ENCODE measurements at regions not wholly inside any gene's neighbourhood (a gene's known extent, or its start where the extent isn't known, plus 50 kb on each side); places are given as distances from the start of the nearest gene placed in this dataset.

DNA sequence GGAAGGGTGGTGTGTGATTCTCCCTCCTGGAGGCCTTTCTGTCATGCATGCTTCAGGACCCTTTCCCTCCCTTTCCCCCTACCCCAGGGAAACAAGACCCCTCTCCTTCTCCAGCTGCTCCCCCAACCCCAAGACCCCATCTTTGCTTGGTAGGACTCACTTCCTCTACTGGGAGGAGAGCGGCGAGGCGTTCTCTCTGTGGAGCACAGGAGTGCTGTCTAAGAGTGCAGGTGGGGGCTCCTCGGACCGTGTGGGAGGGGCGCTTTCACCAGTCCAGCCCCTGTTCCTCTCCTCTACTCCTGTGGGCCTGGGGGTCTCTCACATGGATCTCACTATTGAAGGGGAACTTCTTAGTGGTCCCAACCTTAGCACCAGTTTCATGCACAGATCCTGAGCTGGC, 456.1 kb upstream of the ASIC2 start:
- WGBS, 2 donors = 71 to 84% methylated on average over 6 of the region's 6 CpGs
- no peaks in the 10 kb centered on the region for H3K36me3 ChIP-seq
- H3K4me1 ChIP-seq = no peaks in the 10 kb centered on the region
- no peak overlapping the region for H3K27ac ChIP-seq
- no peak overlapping the region for H3K4me3 ChIP-seq (replicated peaks in 1 of 3)
- no peak for DNase-seq
- no peaks in the 10 kb centered on the region for H3K9me3 ChIP-seq
- TF ChIP-seq POLR2A (IDR thresholded peaks at IDR 0.05) = no peak
- TF ChIP-seq, protein P1, sequence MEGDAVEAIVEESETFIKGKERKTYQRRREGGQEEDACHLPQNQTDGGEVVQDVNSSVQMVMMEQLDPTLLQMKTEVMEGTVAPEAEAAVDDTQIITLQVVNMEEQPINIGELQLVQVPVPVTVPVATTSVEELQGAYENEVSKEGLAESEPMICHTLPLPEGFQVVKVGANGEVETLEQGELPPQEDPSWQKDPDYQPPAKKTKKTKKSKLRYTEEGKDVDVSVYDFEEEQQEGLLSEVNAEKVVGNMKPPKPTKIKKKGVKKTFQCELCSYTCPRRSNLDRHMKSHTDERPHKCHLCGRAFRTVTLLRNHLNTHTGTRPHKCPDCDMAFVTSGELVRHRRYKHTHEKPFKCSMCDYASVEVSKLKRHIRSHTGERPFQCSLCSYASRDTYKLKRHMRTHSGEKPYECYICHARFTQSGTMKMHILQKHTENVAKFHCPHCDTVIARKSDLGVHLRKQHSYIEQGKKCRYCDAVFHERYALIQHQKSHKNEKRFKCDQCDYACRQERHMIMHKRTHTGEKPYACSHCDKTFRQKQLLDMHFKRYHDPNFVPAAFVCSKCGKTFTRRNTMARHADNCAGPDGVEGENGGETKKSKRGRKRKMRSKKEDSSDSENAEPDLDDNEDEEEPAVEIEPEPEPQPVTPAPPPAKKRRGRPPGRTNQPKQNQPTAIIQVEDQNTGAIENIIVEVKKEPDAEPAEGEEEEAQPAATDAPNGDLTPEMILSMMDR (IDR thresholded peaks at IDR 0.05) = no peak
- intact Hi-C loops (cut with DNase I) = no loop called here
- H3K27me3 ChIP-seq = peaks cover 10% of the 10 kb centered on the region

DNA sequence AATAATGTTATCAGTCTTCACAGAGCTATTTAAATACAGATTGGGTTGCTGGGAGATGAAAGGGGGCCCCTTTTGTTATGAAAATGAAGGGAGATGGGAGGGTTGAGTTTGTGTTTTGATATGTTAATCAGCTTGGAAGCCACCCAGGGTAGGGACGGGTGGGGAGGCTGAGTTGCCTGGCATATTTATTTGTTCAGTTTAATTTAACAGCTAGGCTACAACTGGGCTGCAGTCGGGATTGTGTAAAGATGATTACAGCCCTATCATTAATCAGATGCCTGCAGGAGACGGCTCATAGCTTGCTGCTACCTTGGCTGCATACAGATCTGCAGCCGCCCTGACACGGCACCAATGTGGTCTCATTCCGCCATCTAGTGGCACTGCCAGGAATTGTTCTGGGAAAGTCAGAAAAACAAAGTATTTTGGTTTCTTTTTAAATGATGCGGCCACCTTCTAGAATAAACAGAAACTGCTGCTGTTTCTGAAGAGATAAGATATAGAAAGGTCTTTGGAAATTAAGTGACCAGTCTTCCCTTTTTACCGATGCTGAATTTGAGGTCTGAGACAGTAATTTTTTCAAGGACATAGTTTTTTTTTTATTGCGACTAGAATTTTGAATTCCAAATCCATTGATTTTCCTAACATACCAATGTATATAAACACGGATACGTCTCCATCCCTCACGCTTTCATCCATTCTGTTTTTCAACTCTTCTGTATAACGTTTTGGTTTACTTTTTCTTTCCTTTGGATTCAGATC, 458.0 kb upstream of the ASIC2 start:
- DNase-seq = peak; percentile 53 to 63

DNA sequence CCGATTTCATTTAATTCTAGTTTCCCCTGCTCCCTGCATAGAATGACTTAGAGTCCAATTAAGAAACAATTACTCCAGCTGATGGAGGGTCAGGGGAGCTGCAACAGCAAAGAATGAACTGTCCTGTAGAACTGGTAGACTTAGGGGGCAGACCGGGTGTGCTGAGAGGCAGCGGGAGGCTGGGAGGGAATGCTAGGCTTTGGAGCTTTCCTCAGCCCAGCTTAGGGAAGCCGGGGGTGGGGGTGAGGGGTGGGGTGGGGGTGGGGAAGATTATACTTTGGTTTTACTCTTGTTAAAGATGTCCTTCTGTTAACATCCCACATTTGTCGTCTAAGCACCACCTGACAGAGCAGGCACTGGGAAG, 458.6 kb upstream of the ASIC2 start:
- no peaks in the 10 kb centered on the region for H3K4me1 ChIP-seq
- H3K4me3 ChIP-seq (replicated peaks in 1 of 3) = no peak overlapping the region
- WGBS, 2 donors = 6 to 15% methylated on average over 5 of the region's 5 CpGs
- intact Hi-C loops (cut with DNase I) = no loop called here
- no peaks in the 10 kb centered on the region for H3K9me3 ChIP-seq
- no peak for DNase-seq
- no peaks in the 10 kb centered on the region for H3K36me3 ChIP-seq
- TF ChIP-seq POLR2A (IDR thresholded peaks at IDR 0.05) = no peak
- TF ChIP-seq, protein P1 (IDR thresholded peaks at IDR 0.05) = no peak
- no peak overlapping the region for H3K27ac ChIP-seq
- H3K27me3 ChIP-seq = peaks cover 10% of the 10 kb centered on the region

More for the DNA sequence above, 458.0 kb upstream of the ASIC2 start:
- no peaks in the 10 kb centered on the region for H3K4me1 ChIP-seq
- H3K4me3 ChIP-seq (replicated peaks in 1 of 3) = no peak overlapping the region
- H3K36me3 ChIP-seq = no peaks in the 10 kb centered on the region
- WGBS, 2 donors = 2 to 3% methylated on average over 13 of the region's 13 CpGs
- no peaks in the 10 kb centered on the region for H3K9me3 ChIP-seq
- intact Hi-C loops (cut with DNase I) = no loop called here
- TF ChIP-seq, protein P1 (IDR thresholded peaks at IDR 0.05) = peak; percentile 67 to 96 (median 80)
- TF ChIP-seq POLR2A (IDR thresholded peaks at IDR 0.05) = no peak
- peaks cover 10% of the 10 kb centered on the region for H3K27me3 ChIP-seq
- no peak overlapping the region for H3K27ac ChIP-seq

DNA sequence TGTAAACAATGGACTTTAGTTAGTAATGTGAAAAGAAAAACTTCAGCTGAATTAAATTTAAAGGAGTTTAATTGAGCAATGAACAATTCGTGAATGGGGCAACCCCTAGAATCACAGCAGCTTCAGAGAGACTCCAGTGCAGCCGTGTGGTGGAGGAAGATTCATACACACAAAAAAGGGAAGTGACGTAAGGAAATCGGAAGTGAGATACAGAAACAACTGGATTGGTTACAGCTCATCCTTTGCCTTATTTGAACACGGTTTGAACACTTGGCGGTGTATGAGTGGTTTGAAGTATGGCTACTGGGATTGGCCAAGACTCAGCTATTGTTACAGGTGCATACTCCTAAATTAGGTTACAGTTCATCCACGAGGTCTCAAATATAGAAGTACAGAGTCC, 460.4 kb upstream of the ASIC2 start:
- no peak for DNase-seq
- H3K4me3 ChIP-seq (replicated peaks in 1 of 3) = no peak overlapping the region
- intact Hi-C loops (cut with DNase I) = no loop called here
- 54 to 60% methylated on average over 7 of the region's 7 CpGs for WGBS, 2 donors
- H3K9me3 ChIP-seq = no peaks in the 10 kb centered on the region
- TF ChIP-seq, protein P1 (IDR thresholded peaks at IDR 0.05) = no peak
- no peak for TF ChIP-seq POLR2A (IDR thresholded peaks at IDR 0.05)
- H3K4me1 ChIP-seq = no peaks in the 10 kb centered on the region
- no peaks in the 10 kb centered on the region for H3K36me3 ChIP-seq
- no peak overlapping the region for H3K27ac ChIP-seq
- peaks cover 10% of the 10 kb centered on the region for H3K27me3 ChIP-seq

DNA sequence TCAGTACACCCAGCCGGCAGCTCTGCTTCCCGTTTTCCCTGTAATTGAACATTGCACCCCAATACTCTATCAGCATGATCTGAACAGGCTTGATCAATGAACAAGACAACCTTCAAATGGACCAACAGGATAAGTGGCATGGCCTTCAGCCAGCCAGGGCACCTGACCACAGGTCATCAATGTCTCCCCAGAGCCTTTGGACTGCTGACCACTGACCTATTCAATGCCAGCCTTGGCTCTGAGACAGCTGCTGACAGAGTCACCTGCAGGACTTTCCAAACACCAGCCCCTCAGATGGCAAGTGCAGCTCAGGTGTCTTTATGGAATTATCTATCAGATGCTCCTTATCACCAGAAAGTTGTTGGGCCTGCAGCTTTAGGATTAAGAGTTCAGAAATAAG, 462.9 kb upstream of the ASIC2 start:
- no peaks in the 10 kb centered on the region for H3K36me3 ChIP-seq
- no peaks in the 10 kb centered on the region for H3K9me3 ChIP-seq
- intact Hi-C loops (cut with DNase I) = no loop called here
- WGBS, 2 donors = 88 to 100% methylated on average over 2 of the region's 2 CpGs
- H3K27me3 ChIP-seq = peaks cover 10% of the 10 kb centered on the region
- H3K4me3 ChIP-seq (replicated peaks in 1 of 3) = no peak overlapping the region
- H3K4me1 ChIP-seq = no peaks in the 10 kb centered on the region
- DNase-seq = no peak
- H3K27ac ChIP-seq = no peak overlapping the region
- TF ChIP-seq POLR2A (IDR thresholded peaks at IDR 0.05) = no peak
- TF ChIP-seq, protein P1 (IDR thresholded peaks at IDR 0.05) = no peak
